Fibroblast of the aortic adventitia (primary cell): ENCODE measurements at regions not wholly inside any gene's neighbourhood (a gene's known extent, or its start where the extent isn't known, plus 50 kb on each side); places are given as distances from the start of the nearest gene placed in this dataset.

Experiments
- DNase-seq: peaks from one replicate; pipeline ENCODE4 v3.0.0-alpha.2; 2010; ENCODE audit warnings: low read depth
- H3K4me3 ChIP-seq: 2 replicates; pipeline ENCODE4 v1.5.1; 2011; ENCODE audit warnings: low read depth, mild to moderate bottlenecking, control low read depth, low read length, moderate library complexity
- TF ChIP-seq, protein P1 (sequence below): IDR thresholded peaks from 2 replicates; pipeline ENCODE4 v1.5.1; 2011; ENCODE audit warnings: mild to moderate bottlenecking, low read length, control low read depth, inconsistent platforms; ENCODE audit not compliant: insufficient read depth

DNA sequence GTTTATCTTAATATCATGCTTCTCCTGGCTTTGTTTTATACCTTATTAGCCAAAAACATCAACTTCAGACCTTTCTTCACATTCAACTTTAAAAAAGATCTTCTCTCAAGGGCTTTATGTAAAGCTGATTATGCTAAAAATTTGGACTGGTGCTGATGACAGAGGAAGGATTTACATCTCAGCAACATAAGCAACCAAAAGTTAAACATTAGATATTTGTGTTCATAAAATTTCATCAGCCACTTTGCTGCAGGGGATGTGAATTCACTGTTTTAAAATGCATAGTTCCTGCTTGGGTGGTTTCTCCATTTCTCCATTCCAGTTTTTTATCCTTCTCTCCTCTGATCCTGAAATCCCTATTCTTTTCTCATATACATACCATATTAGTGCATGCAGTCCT lies 398.6 kb upstream of the DDI1 start:
- TF ChIP-seq, protein P1, sequence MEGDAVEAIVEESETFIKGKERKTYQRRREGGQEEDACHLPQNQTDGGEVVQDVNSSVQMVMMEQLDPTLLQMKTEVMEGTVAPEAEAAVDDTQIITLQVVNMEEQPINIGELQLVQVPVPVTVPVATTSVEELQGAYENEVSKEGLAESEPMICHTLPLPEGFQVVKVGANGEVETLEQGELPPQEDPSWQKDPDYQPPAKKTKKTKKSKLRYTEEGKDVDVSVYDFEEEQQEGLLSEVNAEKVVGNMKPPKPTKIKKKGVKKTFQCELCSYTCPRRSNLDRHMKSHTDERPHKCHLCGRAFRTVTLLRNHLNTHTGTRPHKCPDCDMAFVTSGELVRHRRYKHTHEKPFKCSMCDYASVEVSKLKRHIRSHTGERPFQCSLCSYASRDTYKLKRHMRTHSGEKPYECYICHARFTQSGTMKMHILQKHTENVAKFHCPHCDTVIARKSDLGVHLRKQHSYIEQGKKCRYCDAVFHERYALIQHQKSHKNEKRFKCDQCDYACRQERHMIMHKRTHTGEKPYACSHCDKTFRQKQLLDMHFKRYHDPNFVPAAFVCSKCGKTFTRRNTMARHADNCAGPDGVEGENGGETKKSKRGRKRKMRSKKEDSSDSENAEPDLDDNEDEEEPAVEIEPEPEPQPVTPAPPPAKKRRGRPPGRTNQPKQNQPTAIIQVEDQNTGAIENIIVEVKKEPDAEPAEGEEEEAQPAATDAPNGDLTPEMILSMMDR: no peak
- DNase-seq: peak; percentile 38
- no peak overlapping the region for H3K4me3 ChIP-seq

DNA sequence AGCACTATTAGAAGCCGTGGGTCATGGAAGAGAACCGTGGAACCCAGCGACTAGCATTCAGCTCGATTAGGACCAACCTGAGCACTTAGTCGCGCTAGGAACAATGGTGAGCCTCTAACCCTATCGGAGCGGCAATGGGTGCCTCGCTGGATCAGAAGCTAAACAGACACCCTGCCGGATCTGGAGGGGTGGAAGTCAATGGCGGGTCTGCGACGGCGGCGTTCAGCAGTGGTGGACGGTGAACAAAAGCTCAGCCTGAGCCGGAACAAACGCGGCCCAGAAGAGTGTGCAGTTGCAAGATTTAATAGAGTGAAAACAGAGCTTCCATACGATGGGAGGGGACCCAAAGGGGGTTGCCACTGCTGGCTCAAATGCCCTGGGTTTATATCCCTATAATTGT lies 391.8 kb upstream of the DDI1 start:
- H3K4me3 ChIP-seq: no peak overlapping the region
- TF ChIP-seq, protein P1: no peak

DNA sequence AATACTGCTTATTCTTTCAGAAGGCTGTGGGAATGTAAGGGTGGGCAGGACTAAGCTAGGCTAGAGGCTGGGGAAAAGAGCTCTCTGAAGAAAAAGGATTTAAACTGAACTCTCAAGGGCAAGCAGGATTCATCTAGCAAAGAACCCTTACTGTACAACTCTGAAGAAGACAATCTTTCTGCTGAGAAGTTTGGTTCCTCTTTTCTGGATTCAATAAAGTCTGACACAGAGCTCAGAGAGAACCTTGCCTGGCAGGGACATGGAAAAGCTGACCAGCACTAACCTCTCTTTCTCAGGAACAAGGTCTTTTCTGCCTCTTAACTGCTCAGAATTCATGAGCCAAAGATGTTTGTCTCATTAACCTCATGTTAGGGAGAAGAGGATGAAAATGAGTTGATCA lies 388.4 kb upstream of the DDI1 start:
- DNase-seq: no peak
- TF ChIP-seq, protein P1: no peak
- no peak overlapping the region for H3K4me3 ChIP-seq

More for the DNA sequence above, 391.8 kb upstream of the DDI1 start:
- no peak for DNase-seq

DNA sequence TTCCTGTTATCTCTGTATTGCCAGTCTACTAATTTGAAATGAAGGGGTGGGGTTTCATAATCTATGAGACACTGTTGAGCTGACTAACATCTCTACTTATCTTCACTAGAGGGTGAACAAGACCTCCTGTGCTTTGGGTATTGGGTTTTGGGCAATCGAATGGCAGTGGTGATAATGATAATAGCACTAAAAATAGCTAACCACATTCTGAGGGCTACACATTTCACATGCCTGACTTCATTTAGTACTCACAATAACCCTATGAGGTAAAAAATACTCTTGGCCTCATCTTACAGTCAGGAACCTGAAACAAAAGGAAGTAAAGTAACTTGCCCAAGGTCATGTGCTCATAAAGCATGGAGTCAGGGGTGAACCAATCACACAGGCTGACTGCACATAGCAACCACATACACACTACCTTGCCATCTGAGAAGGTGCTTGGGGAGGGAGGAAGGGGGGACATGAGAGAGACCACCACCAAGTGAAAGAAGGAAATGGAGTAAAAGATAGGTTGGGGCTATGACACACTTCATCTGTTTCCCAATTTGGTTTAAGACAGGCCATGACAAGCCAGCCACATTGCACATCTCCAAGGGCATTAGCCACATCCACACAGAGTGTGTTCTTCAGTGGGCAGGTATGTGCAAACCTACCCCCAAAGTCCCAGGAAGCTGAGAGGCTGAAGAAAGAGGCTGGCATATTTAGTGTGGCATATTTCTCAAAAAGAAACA lies 387.6 kb upstream of the DDI1 start:
- H3K4me3 ChIP-seq: no peak overlapping the region
- TF ChIP-seq, protein P1: no peak
- peak; percentile 86 for DNase-seq

DNA sequence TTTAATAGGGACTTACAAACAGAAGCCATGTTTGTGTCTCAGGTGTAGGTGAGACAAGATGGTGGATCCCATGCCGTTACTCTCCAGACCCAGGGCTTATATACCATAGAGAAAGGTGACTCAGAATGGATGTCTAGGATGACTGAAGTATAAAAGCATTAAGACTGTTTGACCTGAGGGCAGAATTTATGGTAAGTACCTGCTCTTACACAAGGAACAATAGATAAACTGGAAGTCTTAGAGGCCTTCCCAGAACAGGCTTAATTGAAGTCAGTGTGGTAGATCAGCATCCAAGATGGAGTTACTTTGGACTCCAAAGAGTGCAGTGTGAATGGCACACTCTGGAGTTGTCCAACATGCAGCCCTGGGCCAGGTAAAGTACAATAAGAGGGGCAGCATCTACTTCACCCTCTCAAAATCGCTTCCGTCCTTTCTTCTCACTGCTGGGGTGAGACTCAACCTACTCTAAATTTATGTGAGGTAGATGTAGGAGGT lies 387.0 kb upstream of the DDI1 start:
- TF ChIP-seq, protein P1: no peak
- no peak overlapping the region for H3K4me3 ChIP-seq
- DNase-seq: no peak

DNA sequence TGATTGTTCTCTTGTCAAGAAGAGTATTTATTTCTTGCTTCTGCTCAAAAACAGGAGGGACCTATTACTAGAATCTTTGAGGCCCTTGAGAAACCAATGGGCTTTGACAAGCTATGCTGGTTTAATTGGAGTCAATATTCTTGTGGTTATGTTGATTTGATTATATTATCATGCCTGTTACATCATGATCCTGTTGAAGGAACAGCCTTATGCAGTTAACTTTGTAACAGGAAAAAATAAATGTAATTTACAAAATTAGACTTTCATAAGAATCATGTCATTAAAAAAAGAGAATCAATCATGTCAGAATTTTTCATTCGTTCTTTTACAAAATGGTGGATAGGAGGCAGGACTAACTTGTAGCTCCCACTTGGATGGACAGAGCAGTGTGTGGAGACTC lies 386.1 kb upstream of the DDI1 start:
- TF ChIP-seq, protein P1: no peak
- no peak for DNase-seq

DNA sequence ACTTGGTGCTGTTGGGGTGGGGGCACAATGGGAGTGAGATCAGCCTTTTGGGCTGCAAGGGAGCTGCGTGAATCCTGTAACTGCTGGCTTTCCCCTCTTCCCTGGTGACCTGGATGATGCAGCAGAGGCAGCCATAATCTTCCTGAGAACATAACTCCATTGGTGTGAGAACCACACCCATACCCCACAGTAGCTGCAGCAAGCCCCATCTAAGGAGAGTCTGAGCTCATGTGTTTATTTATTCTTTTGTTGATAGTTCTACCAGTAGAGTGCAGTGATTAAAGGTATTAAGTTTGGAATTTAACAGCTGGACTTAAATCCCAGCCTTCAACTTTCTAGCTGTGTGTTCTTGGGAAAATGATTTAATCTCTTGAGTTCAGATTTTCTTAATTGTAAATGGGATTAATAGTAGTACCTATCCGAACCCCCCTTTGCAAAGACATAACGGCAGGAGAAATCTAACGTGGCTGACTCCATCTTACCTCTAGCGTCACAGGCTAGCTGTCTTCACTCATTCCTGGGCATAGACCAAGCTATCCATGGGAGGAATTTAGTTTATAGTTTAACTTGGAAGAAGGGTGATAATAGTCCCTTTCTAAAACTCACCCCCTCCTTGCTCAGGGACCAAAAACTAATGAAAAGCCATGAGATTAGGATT lies 385.0 kb upstream of the DDI1 start:
- DNase-seq: no peak
- no peak overlapping the region for H3K4me3 ChIP-seq
- TF ChIP-seq, protein P1: no peak

More for the DNA sequence above, 386.1 kb upstream of the DDI1 start:
- H3K4me3 ChIP-seq: no peak overlapping the region
